ENCODE measurements at regions not wholly inside any gene's neighbourhood (a gene's known extent, or its start where the extent isn't known, plus 50 kb on each side); places are given as distances from the start of the nearest gene placed in this dataset.

DNA sequence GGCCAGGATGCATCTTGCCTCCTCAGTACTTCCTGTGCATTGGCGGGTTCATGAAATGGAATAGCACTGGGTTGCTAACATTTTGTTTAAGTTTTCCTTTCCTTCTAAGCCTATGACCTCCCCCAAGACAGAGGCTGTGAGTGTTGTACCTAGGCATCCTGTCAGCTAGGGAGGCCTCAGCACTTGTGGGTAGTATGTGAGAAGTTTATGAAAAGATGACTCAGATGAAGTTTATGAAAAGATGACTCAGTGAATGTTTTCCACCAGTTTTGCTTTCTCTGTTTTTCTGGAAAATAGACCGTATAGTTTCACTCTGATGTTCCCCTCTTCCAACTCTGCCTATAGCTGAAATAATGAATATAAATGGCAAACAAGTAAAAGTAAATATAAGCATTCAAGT, 412.9 kb downstream of the TMEM182 start (continued):
- TF ChIP-seq NRF1 (IDR thresholded peaks at IDR 0.05; ENCODE audit: low read depth, low read length) (no peak), HDAC2 (IDR thresholded peaks at IDR 0.05; ENCODE audit: borderline replicate concordance in 1 of 2, low read depth in 2 of 2, low read length in 2 of 2) (no peak), EP300 (IDR thresholded peaks at IDR 0.05; ENCODE audit: borderline replicate concordance in 1 of 2, low read depth in 2 of 2, low read length in 2 of 2) (no peak), SIN3A (conservative IDR thresholded peaks at IDR 0.05 in 1 of 2, IDR thresholded peaks at IDR 0.05 in 1 of 2; ENCODE audit: low read depth in 1 of 2, low read length in 2 of 2) (no peak), MAFK (IDR thresholded peaks at IDR 0.05; ENCODE audit: low read depth, low read length) (no peak), CBX8 (IDR thresholded peaks at IDR 0.05; ENCODE audit: borderline replicate concordance, low read depth, low read length) (no peak), ZNF274 (IDR thresholded peaks at IDR 0.05; ENCODE audit: borderline replicate concordance, extremely low read depth, low read length) (no peak), PHF8 (conservative IDR thresholded peaks at IDR 0.05; ENCODE audit: low read depth, low read length) (no peak), BCL11A (IDR thresholded peaks at IDR 0.05; ENCODE audit: low read depth in 2 of 2, low read length in 2 of 2) (no peak), GTF2F1 (IDR thresholded peaks at IDR 0.05; ENCODE audit: borderline replicate concordance, low read depth, low read length) (no peak), POU5F1 (IDR thresholded peaks at IDR 0.05; ENCODE audit: low read depth, low read length) (no peak), SAP30 (IDR thresholded peaks at IDR 0.05; ENCODE audit: insufficient read depth, insufficient replicate concordance, low read length) (no peak), CHD1 (IDR thresholded peaks at IDR 0.05; ENCODE audit: low read depth, low read length) (no peak), HDAC6 (IDR thresholded peaks at IDR 0.05; ENCODE audit: low read depth, low read length) (no peak), TAF7 (optimal IDR thresholded peaks at IDR 0.05; ENCODE audit: borderline replicate concordance, low read depth, low read length) (no peak), POLR2AphosphoS5 (IDR thresholded peaks at IDR 0.05; ENCODE audit: low read depth, low read length) (no peak), SUZ12 (IDR thresholded peaks at IDR 0.05; ENCODE audit: low read length) (no peak)
- TF ChIP-seq, protein P1, sequence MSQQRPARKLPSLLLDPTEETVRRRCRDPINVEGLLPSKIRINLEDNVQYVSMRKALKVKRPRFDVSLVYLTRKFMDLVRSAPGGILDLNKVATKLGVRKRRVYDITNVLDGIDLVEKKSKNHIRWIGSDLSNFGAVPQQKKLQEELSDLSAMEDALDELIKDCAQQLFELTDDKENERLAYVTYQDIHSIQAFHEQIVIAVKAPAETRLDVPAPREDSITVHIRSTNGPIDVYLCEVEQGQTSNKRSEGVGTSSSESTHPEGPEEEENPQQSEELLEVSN (IDR thresholded peaks at IDR 0.05), result no peak
